T-helper 1 cell treated with Interleukin-12 subunit alpha and Interleukin-12 subunit beta and Interleukin-4 antibody, amounts not matched to agents 30 μg/mL and 1 μg/mL, for 36 hours (primary cell): ENCODE measurements at regions not wholly inside any gene's neighbourhood (a gene's known extent, or its start where the extent isn't known, plus 50 kb on each side); places are given as distances from the start of the nearest gene placed in this dataset.
"Not testable (repeated sequence)": the region's sequence is repeated elsewhere in the genome, so short reads cannot be mapped to it uniquely, and the experiment has no call there.

Experiments
- H3K27ac Mint-ChIP-seq: one replicate; pipeline ENCODE4 v1.8.0; 2021; ENCODE audit warnings: mild to moderate bottlenecking, mixed read lengths
- H3K27me3 Mint-ChIP-seq: one replicate; pipeline ENCODE4 v1.8.0; 2021; ENCODE audit warnings: low read depth, mixed read lengths
- H3K36me3 Mint-ChIP-seq: one replicate; pipeline ENCODE4 v1.8.0; 2021; ENCODE audit warnings: low read depth, mixed read lengths
- H3K4me1 Mint-ChIP-seq: one replicate; pipeline ENCODE4 v1.8.0; 2021; ENCODE audit warnings: low read depth, mixed read lengths
- H3K4me3 Mint-ChIP-seq: one replicate; pipeline ENCODE4 v1.8.0; 2021; ENCODE audit warnings: mild to moderate bottlenecking, moderate library complexity, mixed read lengths
- H3K9me3 Mint-ChIP-seq: one replicate; pipeline ENCODE4 v1.8.0; 2021; ENCODE audit warnings: mixed read lengths

DNA sequence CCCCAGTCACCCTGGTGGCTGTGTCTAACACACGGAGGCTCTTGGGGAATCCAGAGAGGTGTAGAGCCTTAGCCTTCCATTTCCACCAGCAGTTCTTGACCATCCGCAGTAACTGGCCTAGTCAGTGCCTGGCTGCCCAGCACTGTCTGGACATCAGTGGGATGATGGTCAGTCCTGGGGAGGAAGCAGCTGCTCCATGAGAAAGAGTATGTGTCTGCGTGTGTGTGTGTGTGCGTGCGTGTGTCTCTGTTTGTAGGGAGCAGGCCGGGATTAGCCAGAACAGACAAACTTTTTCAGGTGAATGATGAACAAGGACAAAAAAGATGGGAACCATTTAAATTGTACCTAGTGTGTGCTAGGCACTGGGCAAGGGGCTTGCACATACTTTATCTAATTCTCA lies 109.3 kb upstream of the SYT13 start:
- H3K4me3 Mint-ChIP-seq, result no peak overlapping the region
- peaks cover 5% of the 10 kb centered on the region for H3K27me3 Mint-ChIP-seq
- no peak overlapping the region for H3K27ac Mint-ChIP-seq
- H3K4me1 Mint-ChIP-seq, result no peaks in the 10 kb centered on the region
- no peaks in the 10 kb centered on the region for H3K9me3 Mint-ChIP-seq
- H3K36me3 Mint-ChIP-seq, result no peaks in the 10 kb centered on the region

DNA sequence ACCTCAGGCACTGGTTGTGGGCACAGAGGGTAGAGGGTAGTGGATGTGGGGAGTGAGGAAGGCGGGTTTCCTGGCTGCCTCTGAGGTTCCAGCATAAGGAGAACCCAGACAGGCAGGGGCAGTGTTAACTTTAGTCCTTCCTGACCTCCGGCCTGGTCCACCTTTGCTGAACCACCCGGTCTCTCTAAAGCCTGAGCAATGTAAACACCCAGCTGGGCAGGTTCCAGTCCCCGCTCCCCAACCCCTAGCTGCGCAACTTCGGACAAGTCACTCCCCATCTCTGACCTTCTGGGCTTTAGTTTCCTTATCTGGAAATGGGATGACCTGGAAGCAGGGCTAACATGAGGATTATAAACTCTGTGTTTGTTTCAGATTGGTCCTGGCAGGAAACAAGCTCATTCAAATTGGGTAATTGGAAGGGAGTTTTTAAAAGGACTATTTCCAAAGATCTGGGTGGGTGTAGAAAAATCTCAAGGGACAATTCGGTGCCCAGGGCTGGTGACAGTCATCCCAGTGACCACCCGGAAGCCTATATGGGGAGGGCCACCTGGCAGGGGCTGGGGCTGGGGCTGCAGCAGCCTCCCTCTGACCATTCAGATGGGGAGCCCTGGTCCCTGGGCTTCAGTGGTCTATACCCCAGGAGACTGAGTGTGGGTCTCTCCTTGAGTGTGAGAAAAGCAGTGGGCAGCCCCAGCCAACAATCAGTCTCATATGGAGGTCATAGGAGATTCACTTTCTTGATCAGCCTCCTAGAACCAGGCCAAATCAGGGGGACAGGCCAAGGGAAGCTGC lies 108.3 kb upstream of the SYT13 start:
- no peak overlapping the region for H3K27ac Mint-ChIP-seq
- no peaks in the 10 kb centered on the region for H3K9me3 Mint-ChIP-seq
- H3K27me3 Mint-ChIP-seq, result peaks cover 5% of the 10 kb centered on the region
- no peak overlapping the region for H3K4me3 Mint-ChIP-seq
- H3K36me3 Mint-ChIP-seq, result no peaks in the 10 kb centered on the region
- H3K4me1 Mint-ChIP-seq, result no peaks in the 10 kb centered on the region

DNA sequence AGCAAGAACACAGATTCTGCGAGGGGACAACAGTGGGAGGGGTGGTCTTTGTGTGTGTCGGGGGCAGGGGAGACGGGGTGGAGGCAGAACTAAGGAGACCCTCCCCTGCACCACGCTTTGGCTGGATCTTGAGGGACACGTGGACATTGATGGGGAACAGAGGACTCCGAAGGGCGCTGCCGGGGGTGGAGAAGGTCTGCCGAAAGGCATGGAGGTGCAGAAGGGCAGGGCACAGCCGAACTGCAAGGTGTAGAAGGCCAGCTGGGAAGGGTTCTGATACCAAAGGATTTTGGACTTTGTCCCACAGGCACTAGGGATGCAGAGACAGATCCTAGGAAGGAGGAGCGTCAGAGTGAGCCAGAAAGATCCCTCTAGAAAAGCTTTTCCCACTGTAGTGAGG lies 107.7 kb upstream of the SYT13 start:
- peaks cover 5% of the 10 kb centered on the region for H3K27me3 Mint-ChIP-seq
- no peaks in the 10 kb centered on the region for H3K4me1 Mint-ChIP-seq
- no peaks in the 10 kb centered on the region for H3K36me3 Mint-ChIP-seq
- H3K27ac Mint-ChIP-seq, result no peak overlapping the region
- no peaks in the 10 kb centered on the region for H3K9me3 Mint-ChIP-seq
- no peak overlapping the region for H3K4me3 Mint-ChIP-seq

DNA sequence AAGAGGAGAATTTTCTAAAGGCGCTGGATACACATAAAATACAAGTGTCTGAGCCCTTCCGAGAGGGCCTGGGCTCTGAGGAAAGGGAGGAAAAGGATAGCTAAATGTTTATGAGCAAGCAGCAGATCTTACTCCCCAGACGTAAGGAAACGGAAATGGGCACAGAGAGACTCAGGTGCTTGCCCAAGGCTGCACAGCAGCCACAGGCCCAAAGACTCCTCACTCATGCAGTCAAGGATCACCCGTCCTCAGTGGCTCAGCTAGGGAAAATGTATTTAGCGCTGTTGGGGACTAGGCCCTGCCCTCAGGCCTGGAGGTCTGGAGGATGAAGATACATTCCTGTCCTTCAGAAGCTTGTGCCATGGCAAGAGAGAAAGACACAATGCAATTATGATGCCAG lies 107.2 kb upstream of the SYT13 start:
- Mint-ChIP-seq H3K36me3 (no peaks in the 10 kb centered on the region), H3K4me1 (no peaks in the 10 kb centered on the region), H3K27ac (no peak overlapping the region), H3K27me3 (no peaks in the 10 kb centered on the region), H3K9me3 (no peaks in the 10 kb centered on the region), H3K4me3 (no peak overlapping the region)

DNA sequence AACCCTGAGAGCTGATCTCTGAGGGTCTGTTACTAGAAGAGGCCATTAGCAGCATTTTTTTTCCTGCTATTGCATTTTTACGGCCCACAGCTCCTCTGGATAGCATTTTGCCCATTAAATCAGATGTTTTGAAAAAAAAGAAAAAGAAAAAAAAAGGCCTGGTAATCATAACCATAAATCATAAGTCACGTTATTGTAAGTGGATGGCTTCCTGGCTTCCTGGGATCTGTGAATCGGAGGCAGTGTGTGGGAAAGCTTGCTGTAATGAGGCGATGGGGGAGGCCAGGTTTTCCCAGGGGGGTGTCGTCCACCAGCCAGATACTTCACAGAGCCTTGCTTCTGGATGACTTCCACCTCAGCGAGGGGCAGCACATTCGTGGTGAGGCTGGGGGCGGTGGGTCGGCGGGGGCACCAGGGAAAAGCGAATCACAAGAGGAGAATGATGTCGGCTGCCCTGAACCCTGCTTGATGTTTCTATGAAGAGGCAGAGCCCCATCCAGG lies 106.5 kb upstream of the SYT13 start:
- no peak overlapping the region for H3K27ac Mint-ChIP-seq
- no peak overlapping the region for H3K4me3 Mint-ChIP-seq
- no peaks in the 10 kb centered on the region for H3K4me1 Mint-ChIP-seq
- no peaks in the 10 kb centered on the region for H3K9me3 Mint-ChIP-seq
- H3K36me3 Mint-ChIP-seq, result no peaks in the 10 kb centered on the region
- no peaks in the 10 kb centered on the region for H3K27me3 Mint-ChIP-seq

DNA sequence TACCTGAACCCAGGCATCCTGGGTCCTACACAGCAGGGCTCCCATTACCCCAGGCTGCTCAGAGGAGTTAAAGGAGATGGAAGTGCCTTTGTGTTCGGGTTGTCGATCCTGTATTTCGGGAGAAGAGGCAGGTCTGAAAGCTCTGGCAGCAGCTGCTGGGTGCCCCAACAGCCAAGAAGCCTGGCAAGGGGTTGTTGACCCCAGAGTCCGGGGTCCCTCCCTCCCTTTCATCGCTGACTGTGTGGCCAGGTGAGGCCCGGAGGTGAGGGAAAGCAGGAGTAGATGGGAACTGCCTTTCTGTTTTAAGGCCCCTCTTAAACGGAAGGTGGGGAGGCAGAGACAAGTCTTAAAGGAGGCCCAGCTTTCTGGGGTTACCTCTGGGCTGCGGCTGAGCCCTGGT lies 106.0 kb upstream of the SYT13 start:
- H3K27me3 Mint-ChIP-seq, result no peaks in the 10 kb centered on the region
- H3K36me3 Mint-ChIP-seq, result no peaks in the 10 kb centered on the region
- no peaks in the 10 kb centered on the region for H3K9me3 Mint-ChIP-seq
- no peak overlapping the region for H3K27ac Mint-ChIP-seq
- no peaks in the 10 kb centered on the region for H3K4me1 Mint-ChIP-seq
- no peak overlapping the region for H3K4me3 Mint-ChIP-seq

DNA sequence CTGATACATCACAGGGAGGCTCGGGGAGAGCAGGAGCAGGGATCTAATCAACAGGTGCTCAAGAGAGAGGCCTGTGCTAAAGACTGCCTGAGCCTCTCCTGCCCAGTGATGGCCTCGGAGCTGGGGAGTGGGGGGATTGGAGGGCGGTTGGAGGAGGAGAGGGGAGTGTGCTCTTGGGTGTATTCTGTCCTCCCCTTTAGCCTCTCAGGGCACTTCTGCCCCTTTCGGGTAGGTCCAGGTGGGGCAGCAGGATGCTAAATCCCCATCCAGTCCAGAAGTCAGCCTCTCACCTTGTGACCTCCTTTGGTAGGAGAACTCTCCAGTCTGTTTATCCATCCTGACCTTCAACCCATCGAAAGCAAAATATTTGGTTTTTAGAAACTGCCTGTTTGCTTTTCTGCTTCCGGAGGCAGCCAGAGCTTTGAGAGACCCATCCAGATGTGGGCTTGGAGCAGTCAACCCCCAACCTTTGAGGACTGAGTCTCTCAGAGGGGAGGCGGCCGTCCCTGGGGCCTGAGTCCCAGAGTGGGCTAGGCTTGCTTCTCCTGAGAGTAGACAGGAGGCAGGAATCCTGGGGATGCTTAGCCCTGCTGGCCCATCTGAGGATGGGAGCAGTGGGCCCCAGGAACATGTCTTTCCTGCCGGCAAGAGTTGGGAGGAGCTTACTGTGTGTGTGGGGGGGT lies 105.2 kb upstream of the SYT13 start:
- Mint-ChIP-seq H3K27ac (no peak overlapping the region), H3K9me3 (no peaks in the 10 kb centered on the region), H3K36me3 (no peaks in the 10 kb centered on the region), H3K4me3 (no peak overlapping the region), H3K27me3 (no peaks in the 10 kb centered on the region), H3K4me1 (no peaks in the 10 kb centered on the region)

DNA sequence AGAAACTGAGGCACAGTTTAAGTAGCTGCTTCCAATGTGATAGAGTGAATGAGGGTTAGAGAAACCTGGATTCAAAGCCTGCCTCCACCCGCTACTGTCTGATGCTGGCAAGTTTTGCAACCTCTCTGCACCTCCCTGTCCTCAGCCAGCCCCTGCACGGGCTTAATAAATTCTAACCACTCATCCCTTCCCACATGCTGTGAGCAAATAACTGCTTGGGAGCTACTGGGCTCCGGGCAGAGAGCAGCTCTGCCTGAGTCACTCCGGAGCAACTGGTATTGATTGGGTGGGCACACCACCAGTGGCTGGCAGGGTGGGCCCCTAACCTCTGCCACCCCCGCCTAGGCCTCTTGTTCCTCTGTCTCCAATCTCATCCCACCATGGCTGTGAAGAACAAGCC lies 104.3 kb upstream of the SYT13 start:
- Mint-ChIP-seq H3K4me3 (no peak overlapping the region), H3K4me1 (no peaks in the 10 kb centered on the region), H3K27me3 (no peaks in the 10 kb centered on the region), H3K9me3 (no peaks in the 10 kb centered on the region), H3K27ac (no peak overlapping the region), H3K36me3 (no peaks in the 10 kb centered on the region)

DNA sequence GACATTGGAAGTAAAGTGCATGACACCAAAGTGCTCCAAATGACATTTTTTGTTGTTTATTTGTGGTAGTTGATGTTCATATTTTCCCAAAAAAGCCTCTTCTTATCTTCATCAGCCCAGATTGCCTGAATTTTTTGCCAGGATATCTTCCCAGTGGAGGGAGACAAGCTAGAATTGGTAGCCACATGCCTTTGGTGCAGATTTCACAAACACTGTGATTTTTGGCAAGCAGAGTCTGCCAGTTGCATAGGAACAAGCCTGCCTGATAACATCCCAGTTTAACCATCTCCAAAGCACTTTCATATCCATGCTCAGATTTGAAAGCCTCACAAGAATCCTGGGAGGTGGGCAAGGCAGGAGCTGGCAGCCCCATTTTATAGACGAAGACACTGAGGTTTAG lies 102.3 kb upstream of the SYT13 start:
- Mint-ChIP-seq H3K4me1 (peaks cover under 1% of the 10 kb centered on the region), H3K36me3 (no peaks in the 10 kb centered on the region), H3K27ac (no peak overlapping the region), H3K9me3 (no peaks in the 10 kb centered on the region), H3K27me3 (peaks cover 5% of the 10 kb centered on the region), H3K4me3 (no peak overlapping the region)

DNA sequence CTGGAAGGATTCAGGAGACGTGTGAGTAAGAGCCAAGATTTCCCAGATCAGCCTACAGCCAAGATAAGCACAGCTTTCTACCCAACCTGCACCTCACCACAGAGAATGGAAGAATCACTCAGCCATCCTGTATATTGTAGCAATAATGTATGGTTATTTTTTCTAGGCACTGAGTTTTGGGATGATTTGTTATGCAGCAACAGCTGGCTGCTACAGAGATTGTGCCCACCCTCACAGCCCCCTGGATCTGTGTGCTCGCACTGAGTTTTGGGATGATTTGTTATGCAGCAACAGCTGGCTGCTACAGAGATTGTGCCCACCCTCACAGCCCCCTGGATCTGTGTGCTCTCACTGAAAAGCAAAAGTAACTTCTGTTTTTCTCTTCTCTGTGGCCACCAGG lies 101.7 kb upstream of the SYT13 start:
- H3K27me3 Mint-ChIP-seq, result peaks cover 10% of the 10 kb centered on the region
- H3K27ac Mint-ChIP-seq, H3K4me1 Mint-ChIP-seq, H3K9me3 Mint-ChIP-seq, H3K4me3 Mint-ChIP-seq, H3K36me3 Mint-ChIP-seq: not testable (repeated sequence)

DNA sequence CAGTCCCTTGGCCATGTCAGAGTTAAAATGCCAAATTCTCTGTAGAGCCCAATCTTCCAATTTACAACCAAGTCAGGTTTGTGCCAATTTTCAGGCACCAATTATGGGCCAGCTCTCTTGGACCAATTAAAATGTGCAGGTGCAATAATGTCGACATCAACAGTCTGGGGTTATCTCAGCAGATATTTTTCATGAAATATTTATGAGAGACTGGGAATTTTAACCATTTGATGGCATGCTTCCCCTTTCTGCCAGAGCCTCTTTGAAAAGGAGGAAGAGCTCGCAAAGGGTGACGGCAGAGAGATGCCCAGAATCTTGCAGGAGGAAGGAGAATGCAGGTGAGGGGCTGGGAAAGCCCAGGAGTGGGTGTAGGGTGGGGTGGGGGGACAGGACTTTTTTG lies 100.8 kb upstream of the SYT13 start:
- Mint-ChIP-seq H3K4me1 (peaks cover 4% of the 10 kb centered on the region), H3K27me3 (peaks cover 17% of the 10 kb centered on the region), H3K36me3 (no peaks in the 10 kb centered on the region), H3K27ac (no peak overlapping the region), H3K4me3 (no peak overlapping the region), H3K9me3 (no peaks in the 10 kb centered on the region)

DNA sequence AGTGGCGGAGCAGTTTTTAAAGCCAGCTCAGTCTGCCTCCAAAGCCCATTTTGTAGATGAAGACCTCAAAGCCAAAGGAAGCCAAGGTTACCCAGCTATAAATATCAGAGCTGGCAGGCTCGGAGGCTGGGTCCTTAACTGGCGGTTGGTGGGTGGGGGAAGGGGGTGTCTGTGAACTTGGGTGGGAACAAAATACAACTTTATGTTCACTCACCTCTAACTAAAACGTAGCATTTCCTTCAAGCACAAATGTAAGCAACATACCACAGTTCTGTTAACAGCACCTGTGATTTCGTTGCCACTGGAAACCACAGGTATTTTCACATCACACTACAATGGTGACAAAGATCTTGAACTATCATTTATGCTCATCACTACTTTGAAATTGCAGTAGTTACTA lies 99.7 kb upstream of the SYT13 start:
- H3K27me3 Mint-ChIP-seq, result peaks cover 17% of the 10 kb centered on the region
- no peaks in the 10 kb centered on the region for H3K9me3 Mint-ChIP-seq
- peaks cover 4% of the 10 kb centered on the region for H3K4me1 Mint-ChIP-seq
- H3K36me3 Mint-ChIP-seq, result no peaks in the 10 kb centered on the region
- no peak overlapping the region for H3K4me3 Mint-ChIP-seq
- no peak overlapping the region for H3K27ac Mint-ChIP-seq

DNA sequence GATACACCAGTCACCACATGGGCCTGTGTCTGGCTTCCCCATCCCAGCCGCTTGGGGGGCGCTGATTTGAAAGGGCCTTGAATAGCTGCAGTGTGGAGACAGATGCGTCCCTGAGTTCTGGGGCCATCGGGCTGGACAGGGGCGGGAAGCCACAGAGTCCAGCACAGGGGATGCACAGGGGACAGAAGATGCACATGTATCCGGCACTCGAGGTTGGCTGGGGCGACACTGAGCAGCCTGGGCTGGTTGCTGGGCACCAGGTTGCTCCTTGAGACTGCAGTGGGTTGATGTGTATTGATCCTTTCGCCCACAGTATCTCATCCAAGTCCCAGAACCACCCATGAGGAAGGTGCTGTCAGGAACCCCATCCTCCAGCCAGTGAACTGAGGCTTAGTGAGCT lies 99.3 kb upstream of the SYT13 start:
- H3K27me3 Mint-ChIP-seq, result peaks cover 17% of the 10 kb centered on the region
- H3K4me1 Mint-ChIP-seq, result peaks cover 4% of the 10 kb centered on the region
- H3K36me3 Mint-ChIP-seq, result no peaks in the 10 kb centered on the region
- H3K4me3 Mint-ChIP-seq, result no peak overlapping the region
- H3K27ac Mint-ChIP-seq, result no peak overlapping the region
- no peaks in the 10 kb centered on the region for H3K9me3 Mint-ChIP-seq

DNA sequence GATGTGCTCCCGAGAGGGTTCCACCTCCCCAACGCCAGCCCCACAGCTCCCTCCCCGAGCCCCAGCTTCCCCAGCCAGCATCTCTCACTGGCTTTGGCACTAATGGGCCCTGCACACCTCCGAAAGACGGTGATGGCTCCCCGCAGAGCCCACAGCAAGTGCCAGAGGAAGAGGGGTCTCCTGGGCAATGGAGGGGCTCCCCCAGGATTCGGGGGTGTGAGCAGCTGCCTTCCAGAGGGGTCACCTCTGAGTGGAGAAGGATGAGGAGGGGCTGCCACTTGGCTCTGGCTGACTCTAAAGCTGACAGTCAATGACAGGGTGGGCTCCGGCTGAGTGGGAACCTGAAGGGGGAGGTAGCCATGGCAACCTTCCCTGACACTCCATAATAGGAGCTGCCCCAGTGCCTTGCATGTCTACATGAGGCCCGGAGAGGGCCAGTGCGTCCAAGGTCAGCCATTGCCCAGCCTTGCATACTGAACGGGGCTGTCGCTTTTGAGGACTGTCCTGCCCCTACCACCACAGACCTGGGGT lies 98.6 kb upstream of the SYT13 start:
- Mint-ChIP-seq H3K27me3 (peaks cover 17% of the 10 kb centered on the region), H3K36me3 (no peaks in the 10 kb centered on the region), H3K27ac (no peak overlapping the region), H3K4me1 (peaks cover 4% of the 10 kb centered on the region), H3K4me3 (no peak overlapping the region), H3K9me3 (no peaks in the 10 kb centered on the region)

DNA sequence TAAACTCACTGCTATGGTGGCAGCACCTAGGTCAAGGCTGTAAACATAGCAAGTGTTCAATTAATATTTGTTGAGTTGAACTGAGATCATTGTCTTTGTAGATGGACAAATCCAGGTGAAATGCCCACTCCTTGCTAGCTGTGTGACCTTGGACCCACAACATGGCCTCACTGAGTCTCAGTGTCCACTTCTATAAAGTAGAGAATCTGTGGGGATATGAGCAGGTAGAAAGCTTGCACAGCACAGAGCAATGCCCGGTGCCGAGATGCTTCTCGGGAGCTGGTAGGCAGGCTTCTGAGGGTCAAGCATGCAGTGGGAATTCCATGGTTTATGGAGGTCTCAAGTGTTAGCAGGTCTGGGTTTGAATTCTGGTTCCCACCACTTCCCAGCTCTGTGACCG lies 97.9 kb upstream of the SYT13 start:
- no peak overlapping the region for H3K27ac Mint-ChIP-seq
- H3K4me3 Mint-ChIP-seq, result no peak overlapping the region
- peaks cover 17% of the 10 kb centered on the region for H3K27me3 Mint-ChIP-seq

More for the DNA sequence above, 97.9 kb upstream of the SYT13 start:
- H3K36me3 Mint-ChIP-seq, result no peaks in the 10 kb centered on the region
- peaks cover 4% of the 10 kb centered on the region for H3K4me1 Mint-ChIP-seq
- H3K9me3 Mint-ChIP-seq, result no peaks in the 10 kb centered on the region
